K562 (cell line): ENCODE measurements at regions not wholly inside any gene's neighbourhood (a gene's known extent, or its start where the extent isn't known, plus 50 kb on each side); places are given as distances from the start of the nearest gene placed in this dataset.

Source experiments
- CEBPB ChIP-seq: fragments of 450-650 bp; IDR thresholded peaks from 2 replicates; pipeline ENCODE4 v1.6.1; 2016; ENCODE audit warnings: missing genetic modification characterization, missing compliant biosample characterization
- CREB1 ChIP-seq, 2 experiments: sonication (generic) in 1 of 2; formaldehyde crosslinking in 1 of 2; IDR thresholded peaks; 2 replicates each; pipeline versions ENCODE4 v1.6.1 to v1.8.0; 2012 to 2022; ENCODE audit warnings: inconsistent platforms in 1 of 2, mild to moderate bottlenecking in 1 of 2, missing genetic modification reagents in 1 of 2, moderate library complexity in 1 of 2
- RAD21 ChIP-seq, 2 experiments: fragments of 250-450 bp in 1 of 2; fragments of 450-650 bp in 1 of 2; sonication (Bioruptor Pico) in 1 of 2; formaldehyde crosslinking in 1 of 2; IDR thresholded peaks in 1 of 2; conservative IDR thresholded peaks in 1 of 2; 2 replicates each; pipeline versions ENCODE4 v1.4.0 to v1.8.0; 2020 to 2022; ENCODE audit warnings: mild to moderate bottlenecking in 2 of 2, moderate library complexity in 1 of 2
- RAD51 ChIP-seq: fragments of 450-650 bp; IDR thresholded peaks from 2 replicates; pipeline ENCODE4 v1.7.1; 2016; ENCODE audit warnings: low read depth, mild to moderate bottlenecking, borderline replicate concordance
- TF ChIP-seq, protein P1 (sequence below): conservative IDR thresholded peaks from 2 replicates; pipeline ENCODE4 v1.6.1; 2011; ENCODE audit warnings: low read depth, mild to moderate bottlenecking, low read length; ENCODE audit not compliant: control insufficient read depth
- TF ChIP-seq, protein P2 (sequence below), 3 experiments: IDR thresholded peaks in 2 of 3; conservative IDR thresholded peaks in 1 of 3; 2 replicates each; pipeline ENCODE4 v1.5.1; 2011 to 2012; ENCODE audit warnings: low read length in 3 of 3, mild to moderate bottlenecking in 3 of 3, control low read depth in 2 of 3, improper control_type of control experiment in 1 of 3, inconsistent platforms in 1 of 3, low read depth in 1 of 3, mixed read lengths in 1 of 3, moderate library complexity in 1 of 3; ENCODE audit not compliant: insufficient read depth in 2 of 3
- TF ChIP-seq, protein P3 (sequence below): sonication (generic); formaldehyde crosslinking; IDR thresholded peaks from 2 replicates; pipeline ENCODE4 v1.8.0; 2023; ENCODE audit warnings: mild to moderate bottlenecking, missing genetic modification reagents

DNA sequence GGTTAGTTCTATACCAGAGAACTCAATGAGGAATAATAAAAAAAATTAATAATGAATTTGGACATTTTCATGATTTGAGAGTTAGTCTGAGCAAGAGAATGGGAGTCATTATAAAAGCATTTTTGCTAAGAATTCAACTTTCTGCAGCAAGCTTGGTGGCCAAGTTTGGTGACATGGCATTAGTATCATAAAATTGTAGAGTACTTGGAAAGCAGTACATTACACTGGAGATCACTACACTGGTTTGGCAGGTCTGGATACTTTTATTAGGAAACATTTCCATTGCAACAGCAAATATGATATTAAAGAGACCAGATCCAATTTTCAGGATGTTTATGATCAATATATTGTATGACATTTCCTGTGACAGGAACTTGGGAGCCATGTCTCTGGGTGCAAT is 249.1 kb upstream of the INTU start:
- no peak for TF ChIP-seq RAD51
- TF ChIP-seq, protein P1, sequence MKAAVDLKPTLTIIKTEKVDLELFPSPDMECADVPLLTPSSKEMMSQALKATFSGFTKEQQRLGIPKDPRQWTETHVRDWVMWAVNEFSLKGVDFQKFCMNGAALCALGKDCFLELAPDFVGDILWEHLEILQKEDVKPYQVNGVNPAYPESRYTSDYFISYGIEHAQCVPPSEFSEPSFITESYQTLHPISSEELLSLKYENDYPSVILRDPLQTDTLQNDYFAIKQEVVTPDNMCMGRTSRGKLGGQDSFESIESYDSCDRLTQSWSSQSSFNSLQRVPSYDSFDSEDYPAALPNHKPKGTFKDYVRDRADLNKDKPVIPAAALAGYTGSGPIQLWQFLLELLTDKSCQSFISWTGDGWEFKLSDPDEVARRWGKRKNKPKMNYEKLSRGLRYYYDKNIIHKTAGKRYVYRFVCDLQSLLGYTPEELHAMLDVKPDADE, result no peak
- TF ChIP-seq, protein P2, sequence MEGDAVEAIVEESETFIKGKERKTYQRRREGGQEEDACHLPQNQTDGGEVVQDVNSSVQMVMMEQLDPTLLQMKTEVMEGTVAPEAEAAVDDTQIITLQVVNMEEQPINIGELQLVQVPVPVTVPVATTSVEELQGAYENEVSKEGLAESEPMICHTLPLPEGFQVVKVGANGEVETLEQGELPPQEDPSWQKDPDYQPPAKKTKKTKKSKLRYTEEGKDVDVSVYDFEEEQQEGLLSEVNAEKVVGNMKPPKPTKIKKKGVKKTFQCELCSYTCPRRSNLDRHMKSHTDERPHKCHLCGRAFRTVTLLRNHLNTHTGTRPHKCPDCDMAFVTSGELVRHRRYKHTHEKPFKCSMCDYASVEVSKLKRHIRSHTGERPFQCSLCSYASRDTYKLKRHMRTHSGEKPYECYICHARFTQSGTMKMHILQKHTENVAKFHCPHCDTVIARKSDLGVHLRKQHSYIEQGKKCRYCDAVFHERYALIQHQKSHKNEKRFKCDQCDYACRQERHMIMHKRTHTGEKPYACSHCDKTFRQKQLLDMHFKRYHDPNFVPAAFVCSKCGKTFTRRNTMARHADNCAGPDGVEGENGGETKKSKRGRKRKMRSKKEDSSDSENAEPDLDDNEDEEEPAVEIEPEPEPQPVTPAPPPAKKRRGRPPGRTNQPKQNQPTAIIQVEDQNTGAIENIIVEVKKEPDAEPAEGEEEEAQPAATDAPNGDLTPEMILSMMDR (IDR thresholded peaks at IDR 0.05 in 2 of 3, conservative IDR thresholded peaks at IDR 0.05 in 1 of 3; ENCODE audit: insufficient read depth in 2 of 3, low read depth in 1 of 3, low read length in 3 of 3), result no peak
- TF ChIP-seq CEBPB (tag), result no peak
- TF ChIP-seq, protein P3, sequence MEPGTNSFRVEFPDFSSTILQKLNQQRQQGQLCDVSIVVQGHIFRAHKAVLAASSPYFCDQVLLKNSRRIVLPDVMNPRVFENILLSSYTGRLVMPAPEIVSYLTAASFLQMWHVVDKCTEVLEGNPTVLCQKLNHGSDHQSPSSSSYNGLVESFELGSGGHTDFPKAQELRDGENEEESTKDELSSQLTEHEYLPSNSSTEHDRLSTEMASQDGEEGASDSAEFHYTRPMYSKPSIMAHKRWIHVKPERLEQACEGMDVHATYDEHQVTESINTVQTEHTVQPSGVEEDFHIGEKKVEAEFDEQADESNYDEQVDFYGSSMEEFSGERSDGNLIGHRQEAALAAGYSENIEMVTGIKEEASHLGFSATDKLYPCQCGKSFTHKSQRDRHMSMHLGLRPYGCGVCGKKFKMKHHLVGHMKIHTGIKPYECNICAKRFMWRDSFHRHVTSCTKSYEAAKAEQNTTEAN (CRISPR knock-in tag), result no peak
- TF ChIP-seq RAD21 (CRISPR knock-in tag; conservative IDR thresholded peaks at IDR 0.05 in 1 of 2, IDR thresholded peaks at IDR 0.05 in 1 of 2), result no peak
- no peak for TF ChIP-seq CREB1 (IDR thresholded peaks at IDR 0.05)
- TF ChIP-seq CREB1 (CRISPR knock-in tag; IDR thresholded peaks at IDR 0.05), result no peak
